ENCODE measurements at regions not wholly inside any gene's neighbourhood (a gene's known extent, or its start where the extent isn't known, plus 50 kb on each side); places are given as distances from the start of the nearest gene placed in this dataset.

DNA sequence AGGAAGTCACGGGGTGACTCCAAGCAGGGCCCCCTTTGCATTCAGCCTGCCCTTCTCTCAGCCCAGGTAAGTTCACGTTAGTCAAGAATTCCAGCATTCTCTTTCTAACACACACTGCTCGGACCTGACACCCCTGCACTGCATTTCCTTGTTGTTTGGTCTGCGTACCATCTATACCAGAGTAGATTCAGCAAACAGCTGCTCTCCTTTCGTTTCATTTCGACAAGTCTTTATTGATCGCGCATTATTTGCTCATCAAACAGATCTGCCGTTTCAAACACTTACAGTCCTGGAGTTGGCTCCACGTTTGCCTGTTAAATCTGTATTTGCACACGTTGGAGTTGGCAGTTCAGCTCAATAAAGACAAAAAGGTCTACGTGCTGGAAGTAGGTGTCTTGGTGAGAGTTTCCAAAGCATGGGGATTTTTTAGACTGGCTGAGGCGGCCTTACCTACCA lies 495.1 kb downstream of the RPS24 start:
- no peak for DNase-seq

DNA sequence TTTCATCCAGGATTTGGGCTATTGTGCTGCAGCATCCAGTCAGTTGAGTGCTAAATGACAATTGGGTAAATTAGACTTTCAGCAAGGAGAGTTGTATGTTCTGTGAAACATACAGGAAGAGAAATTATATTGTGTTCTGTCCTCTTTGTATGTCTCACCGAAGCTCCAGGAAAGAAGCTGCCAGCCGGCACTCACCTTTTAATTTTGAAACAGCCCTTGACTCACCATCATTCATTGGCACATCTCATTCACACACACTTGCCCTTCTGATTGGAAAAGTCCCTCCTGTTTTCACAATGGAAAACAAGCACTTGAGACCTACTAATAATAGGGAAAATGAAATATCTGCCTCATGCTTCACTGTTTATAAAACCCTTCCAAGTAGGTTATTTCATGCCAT lies 495.6 kb downstream of the RPS24 start:
- no peak for DNase-seq

DNA sequence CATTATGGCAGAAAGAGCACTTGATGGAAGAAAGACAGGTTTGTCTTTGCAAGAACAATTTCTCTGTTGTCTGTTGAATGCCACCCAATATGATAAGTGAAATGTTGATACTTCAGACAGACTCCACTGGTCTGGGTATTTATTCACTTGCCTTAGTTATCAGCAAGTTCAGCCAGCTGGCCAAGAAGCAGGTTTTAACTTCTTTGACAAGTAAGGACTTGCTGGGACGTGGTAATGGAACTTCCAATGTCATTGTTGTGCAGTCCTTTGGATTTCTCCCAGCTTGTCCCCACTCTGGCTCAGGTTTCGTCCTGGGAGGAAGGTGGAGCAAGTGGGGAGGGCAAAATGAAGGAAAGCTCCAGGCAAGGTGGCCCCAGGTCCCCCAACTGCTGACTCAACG lies 497.4 kb downstream of the RPS24 start:
- no peak for DNase-seq

DNA sequence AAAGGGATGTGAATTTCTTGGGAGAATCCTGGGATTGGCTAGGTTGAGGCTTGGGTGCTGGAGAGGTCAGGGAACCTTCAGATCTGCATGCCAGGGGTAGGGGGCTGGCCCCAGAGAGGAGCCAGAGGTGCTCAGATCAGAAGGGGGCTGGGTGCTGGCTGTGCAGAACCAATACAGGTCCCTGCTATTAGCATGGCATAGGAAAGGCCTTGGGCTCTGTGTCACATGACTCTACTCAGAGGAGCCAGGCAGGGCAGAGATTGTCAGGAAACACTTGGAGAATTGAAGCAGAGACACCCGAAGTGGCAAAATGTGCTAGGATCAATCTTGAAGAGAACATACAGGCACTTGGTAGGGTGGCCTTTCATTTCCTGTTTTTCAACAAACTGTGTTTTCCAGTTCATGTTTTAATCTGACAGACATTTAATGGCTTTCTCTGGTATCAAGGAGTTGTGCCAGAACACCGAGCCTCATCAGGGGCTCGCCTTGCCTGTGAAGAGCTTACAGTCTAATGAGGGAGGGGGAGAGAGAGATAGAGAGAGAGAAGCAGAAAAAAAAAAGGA lies 498.9 kb downstream of the RPS24 start:
- no peak for DNase-seq

DNA sequence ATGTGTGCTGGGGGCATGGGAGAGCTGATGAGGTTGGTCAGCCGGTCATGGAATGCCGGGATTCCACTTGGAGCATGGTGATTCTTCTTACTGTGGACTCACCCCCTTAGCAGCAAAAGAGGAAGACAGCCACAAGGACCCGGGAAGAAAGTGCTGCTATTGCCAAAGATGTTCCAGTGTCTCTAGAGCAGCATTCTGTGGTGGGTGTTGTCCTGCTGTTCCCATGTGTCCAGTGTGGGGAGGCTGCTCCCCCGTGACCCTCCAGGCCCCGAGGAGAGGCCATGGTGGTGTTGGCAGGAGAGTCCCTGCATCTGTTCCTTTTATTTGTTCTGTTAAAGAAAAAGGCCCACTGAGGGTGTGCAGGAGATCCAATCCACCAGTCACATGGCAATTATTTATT lies 499.4 kb downstream of the RPS24 start:
- no peak for DNase-seq

DNA sequence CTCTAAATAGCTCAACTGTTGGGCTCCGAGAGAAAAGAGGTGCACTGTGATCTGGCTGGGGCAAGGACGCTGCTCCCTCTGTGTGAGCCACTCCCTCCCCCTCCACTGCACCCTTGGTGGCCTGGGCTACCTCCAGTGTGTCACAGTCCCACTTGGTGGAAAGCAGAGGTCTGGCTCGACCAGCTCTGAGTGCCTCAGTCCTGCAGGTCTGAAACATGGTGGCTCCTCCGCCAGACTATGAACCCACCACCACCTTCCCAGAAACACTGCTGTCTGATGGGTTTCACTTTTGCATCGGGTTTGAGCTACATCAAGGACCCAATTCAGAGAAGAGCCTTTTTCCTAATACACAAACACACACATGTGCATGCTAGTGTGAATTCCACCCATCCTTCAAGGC lies 500.1 kb downstream of the RPS24 start:
- DNase-seq, result no peak

DNA sequence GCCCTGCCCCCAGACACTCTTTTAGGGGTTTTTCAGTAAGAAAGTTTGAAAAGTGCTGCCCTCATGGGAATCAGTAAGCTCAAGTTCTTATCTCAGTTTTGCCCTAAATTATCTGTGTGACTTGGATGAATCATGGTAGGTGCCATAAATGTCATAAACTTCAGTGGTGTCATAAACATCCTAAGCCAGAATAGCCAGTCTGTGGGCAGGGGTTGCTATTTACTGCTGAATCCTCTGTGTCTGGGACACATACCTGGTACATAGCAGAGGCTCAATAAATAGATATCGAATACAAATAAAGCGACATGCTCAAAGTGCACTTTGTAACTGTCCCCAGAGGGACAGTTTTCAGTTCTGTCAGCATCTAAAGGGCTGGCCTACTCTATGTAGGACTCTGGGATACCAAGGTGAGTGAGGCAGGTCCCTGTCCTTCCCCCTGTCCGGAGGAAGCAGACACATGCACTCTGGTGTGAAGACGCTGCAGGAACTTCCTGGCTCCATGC lies 502.1 kb downstream of the RPS24 start:
- no peak for DNase-seq

DNA sequence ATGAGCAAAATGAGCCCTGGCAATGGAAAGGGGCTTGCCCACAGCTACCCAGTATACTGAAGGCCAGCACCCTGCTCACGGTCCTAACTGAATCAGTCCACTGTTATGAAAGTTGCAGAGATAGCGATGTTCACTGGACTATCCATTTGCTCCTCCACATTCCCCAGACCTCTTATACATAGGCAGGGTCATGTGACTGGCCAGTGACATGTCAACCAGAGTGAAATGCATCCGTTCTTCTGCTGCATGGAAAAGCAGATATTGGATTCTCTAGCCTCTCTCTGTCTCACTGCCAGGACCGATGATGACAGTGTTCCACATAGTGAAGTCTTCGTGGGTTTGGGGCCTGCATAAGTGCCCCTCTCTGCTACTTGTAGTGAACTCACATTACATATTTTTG lies 503.4 kb downstream of the RPS24 start:
- DNase-seq, result no peak

DNA sequence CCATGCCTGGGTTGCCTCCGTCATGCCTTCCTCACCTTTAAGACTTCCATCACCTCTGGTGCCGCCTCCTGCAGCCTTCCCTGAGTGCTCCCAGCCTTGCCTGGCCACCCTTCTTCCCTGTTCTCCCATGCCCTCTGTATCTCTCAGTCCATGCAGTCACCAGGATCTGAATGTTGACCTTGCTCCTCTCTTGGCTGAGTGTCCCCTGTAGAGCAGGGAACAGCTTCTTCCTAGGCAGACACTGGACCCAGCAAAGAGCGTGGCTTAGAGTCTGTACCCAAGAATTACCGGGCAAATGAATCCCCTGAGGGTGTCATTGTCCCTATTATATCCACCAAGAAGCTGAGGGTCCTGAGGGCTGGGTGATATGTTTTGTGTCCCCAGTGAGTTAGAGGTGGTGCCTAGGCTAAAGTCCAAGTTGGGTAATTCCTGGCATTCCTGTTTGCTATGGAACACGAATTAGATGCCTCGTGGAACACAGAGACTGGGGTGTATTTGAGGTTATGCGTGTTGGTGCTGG lies 505.6 kb downstream of the RPS24 start:
- no peak for DNase-seq

DNA sequence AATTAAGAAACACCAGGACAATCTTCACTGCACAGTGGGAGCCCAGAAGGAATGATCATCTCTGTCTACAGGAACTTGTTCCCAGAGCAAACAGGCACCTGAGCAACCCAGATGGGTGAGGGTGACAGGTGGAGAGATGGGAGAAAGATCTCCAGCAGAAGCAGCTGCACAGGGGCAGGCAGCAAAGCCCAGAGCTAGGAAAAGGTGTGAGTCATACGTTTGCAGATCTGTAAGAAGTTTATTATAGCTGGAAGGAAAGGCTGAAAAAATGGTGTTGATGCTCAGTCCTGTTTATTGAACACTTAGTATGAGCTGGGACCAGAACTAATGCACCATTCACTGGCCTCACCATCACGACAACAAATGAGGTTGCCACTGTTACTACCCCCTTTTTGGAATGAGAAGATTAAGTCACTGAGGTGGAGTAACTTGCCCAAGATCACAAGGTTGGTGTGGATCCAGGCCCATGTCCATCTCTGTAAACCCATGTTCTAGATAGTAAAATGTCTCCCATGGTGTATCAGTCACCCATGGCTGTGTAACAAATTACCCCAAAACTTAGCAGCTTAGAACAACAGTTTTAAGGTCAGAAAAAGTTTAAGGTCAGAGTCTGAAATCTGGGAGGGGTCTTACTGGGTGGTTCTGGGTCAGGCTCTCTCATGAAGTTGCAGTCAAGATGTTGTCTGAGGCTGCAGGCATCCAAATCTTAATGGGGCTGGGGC lies 506.9 kb downstream of the RPS24 start:
- no peak for DNase-seq

DNA sequence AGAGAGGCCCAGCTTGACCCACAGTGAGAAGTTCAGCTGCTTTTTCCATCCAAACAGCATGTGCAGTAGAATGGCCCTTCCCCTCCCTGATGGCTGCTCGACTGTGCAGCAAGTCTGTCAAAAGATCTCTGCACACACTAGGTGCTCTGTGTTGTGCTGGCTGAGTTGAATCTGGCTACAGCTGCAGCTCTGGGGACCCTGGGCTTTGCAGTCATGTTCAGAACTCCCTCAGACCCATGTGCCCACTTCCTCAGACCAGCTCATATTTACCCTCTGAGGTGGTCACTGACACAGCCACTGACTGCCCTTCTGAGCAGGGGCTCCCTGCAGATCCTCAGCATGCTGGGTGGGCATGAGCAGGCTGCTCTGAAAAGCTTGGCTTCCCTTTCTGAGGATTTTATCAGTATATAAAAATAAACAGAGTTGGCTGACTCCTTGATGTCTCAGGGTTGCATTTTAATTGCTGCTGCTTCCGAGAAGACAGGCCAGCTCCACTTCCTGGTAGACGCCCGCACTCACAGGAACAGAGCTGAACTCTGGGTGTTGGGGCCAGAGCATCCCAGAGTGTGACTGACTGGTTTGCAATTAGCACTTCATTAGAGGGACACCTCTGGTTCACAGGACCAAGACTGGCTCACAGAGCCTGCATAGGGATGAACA lies 507.9 kb downstream of the RPS24 start:
- no peak for DNase-seq

DNA sequence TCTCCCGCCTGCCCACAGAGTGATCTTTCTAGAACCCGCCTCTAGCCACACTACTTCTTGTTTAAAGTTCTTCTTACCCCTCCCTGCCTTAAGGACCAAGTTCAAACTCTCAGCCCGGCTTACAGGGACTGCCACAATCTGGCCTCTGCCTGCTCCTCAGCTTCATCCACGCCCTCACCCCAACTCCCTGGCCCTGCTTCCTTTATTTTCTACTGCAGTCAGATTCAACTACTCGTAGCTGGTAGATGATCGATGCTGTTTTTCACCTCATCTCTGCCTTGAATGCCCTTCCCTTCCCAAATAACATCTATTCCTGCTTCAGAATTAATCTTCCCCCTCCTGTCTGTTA lies 508.5 kb downstream of the RPS24 start:
- no peak for DNase-seq

DNA sequence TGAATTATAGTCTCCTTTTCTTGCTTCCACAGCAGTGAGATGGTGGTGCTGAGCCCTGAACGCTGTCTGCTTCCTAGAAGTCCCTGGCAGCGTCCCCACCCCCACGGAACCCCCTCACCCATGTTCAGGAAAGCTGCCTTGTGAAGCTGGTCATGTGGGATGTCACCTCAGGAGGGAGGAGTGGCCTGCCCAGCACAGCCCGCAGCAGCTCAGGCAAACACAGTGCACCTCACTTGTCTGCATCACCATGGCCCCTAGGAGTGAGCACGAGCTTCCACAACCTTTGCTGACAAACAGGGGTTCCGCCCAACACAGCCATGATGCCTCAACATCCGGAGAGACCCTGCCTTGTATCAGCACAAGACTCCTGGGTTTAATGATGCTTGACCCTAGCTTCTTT lies 508.9 kb downstream of the RPS24 start:
- DNase-seq, result no peak

DNA sequence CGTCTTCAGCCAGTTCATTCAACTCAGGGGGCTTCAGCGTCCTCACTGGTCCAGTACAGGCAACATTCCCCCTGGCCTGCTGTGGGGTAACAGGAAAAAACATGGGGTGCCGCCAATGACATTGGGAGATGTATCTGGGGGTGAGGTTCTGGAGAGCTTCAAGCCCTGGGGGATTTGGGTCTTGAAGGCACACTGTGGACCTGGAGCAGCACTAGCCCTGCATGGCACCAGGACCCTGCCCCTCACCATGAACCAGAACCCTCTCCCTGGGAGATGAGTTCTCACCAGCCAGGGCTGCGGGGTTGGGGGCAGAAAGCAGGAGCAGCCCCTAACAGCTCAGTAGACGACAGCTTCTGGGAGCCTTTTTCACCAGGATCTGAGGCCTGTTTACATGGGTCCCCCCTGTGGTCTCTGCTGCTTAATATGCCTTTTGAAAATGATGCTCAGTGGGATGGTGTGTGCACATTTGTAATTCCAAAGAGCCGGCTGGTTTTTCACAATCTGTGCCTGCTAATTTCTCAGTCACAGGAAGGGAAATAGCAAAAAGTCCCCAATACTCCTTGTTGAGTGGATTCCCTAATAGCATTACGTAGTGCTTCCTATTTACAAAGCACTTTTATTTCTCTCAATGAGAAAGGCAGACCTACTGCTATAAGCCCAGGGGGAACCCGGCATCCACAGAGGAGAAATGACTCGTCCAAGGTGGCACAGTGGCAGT lies 509.5 kb downstream of the RPS24 start:
- DNase-seq, result no peak

DNA sequence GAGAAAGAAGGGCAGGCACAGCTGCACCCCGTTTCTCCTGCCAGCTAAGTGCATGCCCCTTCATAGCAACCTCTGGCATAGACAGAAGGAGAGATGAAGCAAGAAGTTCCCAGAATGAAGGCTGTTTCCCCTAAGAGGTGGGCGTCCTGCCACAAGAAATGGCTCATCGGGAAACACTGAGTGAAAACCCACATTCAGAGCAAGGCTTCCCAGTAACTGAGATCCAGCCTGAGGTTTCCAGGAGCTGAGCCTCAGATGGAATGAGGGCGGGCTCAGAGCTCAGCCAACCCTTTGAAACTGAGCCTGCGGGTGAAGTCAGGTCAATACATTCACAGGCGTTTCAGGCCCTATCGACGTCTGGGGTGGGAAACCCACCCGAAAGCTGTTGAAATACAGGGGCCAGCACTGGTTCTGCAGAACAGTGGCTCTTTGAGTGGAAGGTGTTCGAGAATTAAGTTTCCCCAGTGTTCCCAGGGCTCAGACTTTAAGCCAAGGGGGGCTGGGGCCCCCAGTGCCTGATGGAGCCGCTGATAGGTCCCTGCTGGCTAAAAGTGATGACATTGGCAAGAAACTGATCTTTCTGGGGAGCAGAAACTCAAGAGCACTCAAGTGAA lies 510.2 kb downstream of the RPS24 start:
- DNase-seq, result no peak

DNA sequence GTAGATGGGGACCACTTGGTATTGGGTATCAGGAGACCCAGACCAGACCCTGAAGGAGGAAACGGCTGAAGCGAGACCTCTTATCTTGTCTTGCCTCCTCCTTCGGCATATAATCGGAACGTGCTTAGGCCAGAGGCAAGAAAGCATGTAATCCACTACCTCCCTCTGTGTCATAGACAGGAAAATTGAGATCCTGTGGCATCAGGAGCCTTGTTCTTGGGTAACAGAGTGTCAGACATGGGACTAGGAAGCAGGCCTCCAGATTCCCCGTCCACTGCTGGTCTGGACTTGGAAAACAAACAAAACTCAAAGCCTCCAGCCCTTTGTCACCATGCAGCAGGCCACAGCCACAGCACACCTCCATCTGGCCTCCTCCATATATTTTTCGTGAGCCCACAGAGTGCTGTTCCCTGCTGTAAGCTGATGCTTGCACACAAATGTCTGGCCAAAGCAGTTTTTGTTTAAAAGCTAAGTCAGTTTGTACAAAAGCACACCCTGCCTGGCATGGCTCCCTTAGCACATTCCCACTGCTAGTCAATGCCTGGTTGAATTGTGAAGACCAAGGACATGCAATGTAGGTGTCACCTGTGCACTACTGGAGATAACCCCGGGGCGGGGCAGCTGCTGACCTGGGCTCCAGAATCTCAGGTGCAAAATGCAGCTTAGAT lies 510.9 kb downstream of the RPS24 start:
- no peak for DNase-seq

DNA sequence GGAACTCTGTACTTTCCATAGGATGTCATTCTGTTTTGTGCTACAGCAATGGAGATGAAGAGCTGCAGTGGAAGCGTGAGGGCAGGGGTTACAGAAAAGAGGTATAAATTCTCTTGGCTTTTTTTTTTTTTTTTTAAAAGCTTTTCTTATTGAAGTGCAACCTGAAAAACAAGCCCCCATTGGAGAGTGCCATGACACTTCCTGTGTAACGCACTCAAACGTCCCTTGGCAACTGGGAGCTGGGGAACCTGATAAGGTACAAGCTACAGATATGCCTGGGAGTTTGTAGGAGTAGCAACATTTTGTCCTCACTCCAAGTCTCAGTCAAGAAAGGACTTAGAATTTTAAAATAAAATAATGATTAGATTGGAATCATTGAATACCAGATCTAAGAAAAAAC lies 512.1 kb downstream of the RPS24 start:
- DNase-seq, result no peak

DNA sequence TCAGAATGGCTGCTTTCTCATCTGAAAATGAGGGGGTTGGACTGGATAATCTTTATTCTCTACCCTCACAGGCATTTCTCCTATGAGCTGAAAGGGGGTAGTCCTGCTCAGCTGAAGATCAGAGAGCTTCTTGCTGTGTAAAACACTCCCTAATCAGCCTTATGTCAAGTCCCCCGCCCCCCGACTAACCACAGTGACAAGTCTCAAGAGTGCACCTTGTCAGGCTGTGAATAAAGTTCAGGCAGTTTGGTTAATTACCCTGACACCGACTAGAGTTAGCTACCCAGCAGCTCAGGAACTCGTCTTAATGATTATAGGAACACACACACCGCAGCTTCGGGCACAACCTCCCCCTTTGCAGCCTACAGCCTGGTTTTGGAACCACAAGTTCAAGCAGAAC lies 513.7 kb downstream of the RPS24 start:
- DNase-seq, result no peak

DNA sequence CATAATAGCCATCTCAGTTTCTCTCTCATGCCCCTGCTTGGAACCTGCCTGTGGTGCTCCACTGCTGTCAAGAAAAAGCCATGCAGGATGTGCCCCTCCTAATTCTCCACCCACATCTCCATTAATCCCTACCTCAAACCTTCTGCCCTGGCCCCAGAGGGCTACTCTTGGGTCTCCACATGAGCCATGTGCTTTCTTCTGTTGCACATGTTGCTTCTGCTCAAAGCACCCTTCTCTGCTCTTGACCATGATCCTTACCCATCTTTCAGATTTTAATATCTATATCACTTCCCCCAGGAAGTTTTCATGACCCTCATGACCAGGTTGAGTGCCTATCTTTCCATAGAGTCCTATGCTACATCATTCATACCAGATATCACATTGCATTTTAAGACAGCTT lies 514.2 kb downstream of the RPS24 start:
- DNase-seq, result no peak

DNA sequence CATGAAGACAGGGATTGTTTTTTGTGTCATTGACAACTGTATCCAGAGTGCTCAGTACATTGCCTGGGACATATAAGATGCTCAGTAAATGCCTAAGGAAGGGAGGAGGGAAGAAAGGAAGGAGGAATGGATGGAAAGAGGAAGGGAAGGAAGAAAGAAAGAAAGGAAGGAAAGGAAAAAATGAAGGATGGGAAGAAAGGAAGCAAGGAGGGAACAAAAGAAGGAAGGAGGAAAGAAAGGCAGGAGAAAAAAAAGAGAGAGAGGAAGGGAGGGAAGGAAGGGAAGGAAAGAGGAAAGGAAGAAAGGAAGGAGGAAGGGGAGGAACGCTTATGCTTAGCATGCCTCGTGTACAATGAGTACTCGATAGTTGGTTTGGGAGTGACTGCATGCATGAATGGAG lies 514.7 kb downstream of the RPS24 start:
- DNase-seq, result no peak

DNA sequence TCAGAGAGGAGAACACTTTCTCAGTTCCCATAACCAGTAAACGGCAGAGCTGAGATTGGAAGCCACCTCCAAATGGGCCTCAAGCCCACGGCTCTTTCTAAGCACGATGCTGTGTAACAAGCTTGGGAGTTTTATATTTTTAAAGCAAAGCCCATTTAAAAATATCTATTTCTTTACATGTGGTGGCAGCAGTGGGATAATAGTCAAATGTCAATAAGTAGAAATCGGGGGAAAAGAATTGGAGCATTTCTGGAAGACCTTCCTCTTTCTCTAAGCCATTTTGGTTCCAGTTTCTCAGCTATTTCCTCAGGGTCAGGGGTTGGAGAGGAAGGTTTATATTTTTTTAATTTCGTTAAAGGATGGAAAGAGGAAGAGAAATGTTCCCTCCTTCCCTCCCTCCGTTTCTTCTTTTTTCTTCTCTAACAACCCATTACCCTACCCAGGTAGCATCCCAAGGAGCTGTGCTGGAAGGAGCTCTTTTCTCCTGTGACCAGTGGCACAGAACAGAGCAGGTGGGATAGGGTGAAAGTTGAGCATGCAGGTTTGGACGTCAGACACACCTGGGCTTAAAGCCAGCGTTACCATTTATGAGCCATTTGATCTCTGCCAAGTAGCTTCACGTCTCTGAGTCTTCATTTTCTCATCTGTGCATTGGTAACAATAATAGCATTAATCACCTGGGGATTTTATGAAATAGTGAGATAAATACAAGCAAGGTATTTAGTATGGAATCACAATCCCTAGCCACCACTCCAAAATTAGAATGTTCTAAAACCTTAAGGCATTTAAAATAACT lies 515.7 kb downstream of the RPS24 start:
- DNase-seq, result no peak

DNA sequence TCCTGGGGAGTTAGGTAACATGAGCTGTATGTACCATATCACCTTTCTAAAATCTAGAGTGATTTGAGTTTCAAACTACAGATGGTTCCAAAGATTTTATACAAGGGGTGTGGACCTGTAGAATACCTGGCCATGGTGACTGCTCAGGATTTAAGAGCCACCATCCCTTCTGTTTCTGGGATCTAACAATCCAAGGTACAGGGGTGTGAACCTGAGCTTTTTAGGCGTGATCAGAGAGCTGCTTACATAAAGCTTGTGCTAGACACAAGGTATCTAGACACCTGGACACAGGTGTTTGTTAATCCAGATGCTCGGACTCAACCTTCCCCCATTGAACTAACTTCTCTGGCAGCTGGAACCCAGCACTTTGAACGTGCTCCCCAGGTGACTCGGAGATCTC lies 516.4 kb downstream of the RPS24 start:
- no peak for DNase-seq
